HepG2 (cell line): ENCODE measurements at regions not wholly inside any gene's neighbourhood (a gene's known extent, or its start where the extent isn't known, plus 50 kb on each side); places are given as distances from the start of the nearest gene placed in this dataset.

Experiments
- ARID5B ChIP-seq: IDR thresholded peaks from 2 replicates; pipeline ENCODE4 v1.4.0; 2020; ENCODE audit warnings: mild to moderate bottlenecking, missing genetic modification reagents
- ELF3 ChIP-seq: IDR thresholded peaks from 2 replicates; pipeline ENCODE4 v1.6.1; 2016; ENCODE audit warnings: missing genetic modification reagents, missing compliant biosample characterization
- HDAC6 ChIP-seq: fragments of 200-600 bp; sonication (generic); IDR thresholded peaks from 2 replicates; pipeline ENCODE4 v1.7.0; 2017; ENCODE audit warnings: mild to moderate bottlenecking, antibody characterized with exemption, low read length, low read depth
- HMGXB3 ChIP-seq: sonication (generic); formaldehyde crosslinking; IDR thresholded peaks from 2 replicates; pipeline ENCODE4 v1.4.0; 2020; ENCODE audit warnings: missing genetic modification reagents, borderline replicate concordance
- HNF4A ChIP-seq: sonication (generic); formaldehyde crosslinking; IDR thresholded peaks from 2 replicates; pipeline ENCODE4 v1.4.0; 2020; ENCODE audit warnings: missing genetic modification reagents
- HNRNPLL ChIP-seq: fragments of 200-400 bp; formaldehyde crosslinking; IDR thresholded peaks from 2 replicates; pipeline ENCODE4 v1.6.1; 2017; ENCODE audit warnings: mild to moderate bottlenecking, low read depth, low read length; ENCODE audit not compliant: poor library complexity, severe bottlenecking
- KLF9 ChIP-seq: IDR thresholded peaks from 2 replicates; pipeline ENCODE4 v1.6.1; 2016; ENCODE audit warnings: low read depth
- KMT2A ChIP-seq: sonication (generic); formaldehyde crosslinking; IDR thresholded peaks from 2 replicates; pipeline ENCODE4 v1.4.0; 2020; ENCODE audit warnings: missing genetic modification reagents
- MATR3 ChIP-seq: sonication (generic); formaldehyde crosslinking; IDR thresholded peaks from 2 replicates; pipeline ENCODE4 v1.4.0; 2020; ENCODE audit warnings: missing genetic modification reagents
- MYNN ChIP-seq: sonication (generic); formaldehyde crosslinking; IDR thresholded peaks from 2 replicates; pipeline ENCODE4 v1.4.0; 2020; ENCODE audit warnings: mild to moderate bottlenecking, low read depth, missing genetic modification reagents
- PREB ChIP-seq: sonication (generic); formaldehyde crosslinking; IDR thresholded peaks from 2 replicates; pipeline ENCODE4 v1.4.0; 2020; ENCODE audit warnings: missing genetic modification reagents
- RORA ChIP-seq: sonication (generic); formaldehyde crosslinking; IDR thresholded peaks from 2 replicates; pipeline ENCODE4 v1.5.0; 2020; ENCODE audit warnings: mild to moderate bottlenecking, missing genetic modification reagents, moderate library complexity
- SIX1 ChIP-seq: sonication (generic); formaldehyde crosslinking; IDR thresholded peaks from 2 replicates; pipeline ENCODE4 v1.4.0; 2020; ENCODE audit warnings: missing genetic modification reagents, borderline replicate concordance
- SMAD1 ChIP-seq: sonication (generic); formaldehyde crosslinking; IDR thresholded peaks from 2 replicates; pipeline ENCODE4 v1.4.0; 2020; ENCODE audit warnings: missing genetic modification reagents, low read depth, mild to moderate bottlenecking, borderline replicate concordance
- TIGD3 ChIP-seq: sonication (generic); formaldehyde crosslinking; IDR thresholded peaks from 2 replicates; pipeline ENCODE4 v1.5.1; 2020; ENCODE audit warnings: mild to moderate bottlenecking, missing genetic modification reagents, borderline replicate concordance
- ZNF136 ChIP-seq: sonication (generic); formaldehyde crosslinking; IDR thresholded peaks from 2 replicates; pipeline ENCODE4 v1.8.1; 2022; ENCODE audit warnings: low read depth, mild to moderate bottlenecking, moderate library complexity, missing genetic modification reagents
- ZNF3 ChIP-seq: IDR thresholded peaks from 2 replicates; pipeline ENCODE4 v1.7.0; 2017; ENCODE audit warnings: inconsistent platforms
- ZNF30 ChIP-seq: sonication (generic); formaldehyde crosslinking; IDR thresholded peaks from 2 replicates; pipeline ENCODE4 v1.5.0; 2020; ENCODE audit warnings: mild to moderate bottlenecking, missing genetic modification reagents
- ZNF33A ChIP-seq: sonication (generic); formaldehyde crosslinking; IDR thresholded peaks from 2 replicates; pipeline ENCODE4 v1.5.1; 2020; ENCODE audit warnings: missing genetic modification reagents, mild to moderate bottlenecking, moderate library complexity, borderline replicate concordance
- TF ChIP-seq, protein P1 (sequence below), 2 experiments: fragments of 450-650 bp in 1 of 2; sonication (generic) in 1 of 2; formaldehyde crosslinking; IDR thresholded peaks; 2 replicates each; pipeline versions ENCODE4 v1.5.0 to v1.8.0; 2020 to 2022; ENCODE audit warnings: mild to moderate bottlenecking in 1 of 2, missing genetic modification reagents in 1 of 2

- TF ChIP-seq ARID5B (peak; percentile 79), MYNN (CRISPR knock-in tag) (no peak), HMGXB3 (CRISPR knock-in tag) (no peak), ZNF33A (0 out of 2 replicates have a peak, but pooled peaks have one; percentile 78), MATR3 (CRISPR knock-in tag) (no peak), SMAD1 (CRISPR knock-in tag) (no peak), RORA (no peak), ZNF136 (no peak), PREB (no peak), ZNF3 (CRISPR knock-in tag) (no peak), HNRNPLL (no peak), ELF3 (CRISPR knock-in tag) (peak; percentile 36; the same call in 1 of the 2 replicates), SIX1 (CRISPR knock-in tag) (peak; percentile 73; the same call in 1 of the 2 replicates), TIGD3 (CRISPR knock-in tag) (no peak), HDAC6 (no peak), ZNF30 (no peak), KLF9 (CRISPR knock-in tag) (no peak), HNF4A (CRISPR knock-in tag) (peak; percentile 85), KMT2A (CRISPR knock-in tag) (no peak)
- TF ChIP-seq, protein P1, sequence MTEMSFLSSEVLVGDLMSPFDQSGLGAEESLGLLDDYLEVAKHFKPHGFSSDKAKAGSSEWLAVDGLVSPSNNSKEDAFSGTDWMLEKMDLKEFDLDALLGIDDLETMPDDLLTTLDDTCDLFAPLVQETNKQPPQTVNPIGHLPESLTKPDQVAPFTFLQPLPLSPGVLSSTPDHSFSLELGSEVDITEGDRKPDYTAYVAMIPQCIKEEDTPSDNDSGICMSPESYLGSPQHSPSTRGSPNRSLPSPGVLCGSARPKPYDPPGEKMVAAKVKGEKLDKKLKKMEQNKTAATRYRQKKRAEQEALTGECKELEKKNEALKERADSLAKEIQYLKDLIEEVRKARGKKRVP (CRISPR knock-in tag; IDR thresholded peaks at IDR 0.05), result no peak
Measured at GRCh38 chr4:123750044-123750443, 353.4 kb downstream of the SPRY1 start (continued).
